ENCODE measurements at regions not wholly inside any gene's neighbourhood (a gene's known extent, or its start where the extent isn't known, plus 50 kb on each side); places are given as distances from the start of the nearest gene placed in this dataset.
"Not testable (repeated sequence)": the region's sequence is repeated elsewhere in the genome, so short reads cannot be mapped to it uniquely, and the experiment has no call there.

GRCh38 chr10:109308971-109309370 lies 614.3 kb downstream of the XPNPEP1 start:
- CTCF ChIA-PET, result interaction anchor here (0.7 kb wide), 1 partner anchor 15 kb away, joined by 3 read pairs; no protein-coding TSS in a partner anchor
- no peaks in the 10 kb centered on the region for H3K27me3 Mint-ChIP-seq (ENCODE audit: insufficient read depth, unreplicated experiment)
- H3K9me3 Mint-ChIP-seq (ENCODE audit: unreplicated experiment), result no peaks in the 10 kb centered on the region
- no peak for DNase-seq (ENCODE audit: unreplicated experiment)
- no peaks in the 10 kb centered on the region for H3K36me3 Mint-ChIP-seq (ENCODE audit: insufficient read depth, unreplicated experiment)
- intact Hi-C loops (cut with micrococcal nuclease), result no loop called here
- BruUV-seq (replicated peaks), result no TSS peak
- no peak overlapping the region for H3K27ac Mint-ChIP-seq (ENCODE audit: low read depth, unreplicated experiment)
- no peaks in the 10 kb centered on the region for H3K4me1 Mint-ChIP-seq (ENCODE audit: insufficient read depth, unreplicated experiment)
- no peak for TF ChIP-seq CTCF (IDR thresholded peaks at IDR 0.05; ENCODE audit: unreplicated experiment)
- POLR2A ChIA-PET, result no interaction called here
- H3K4me3 Mint-ChIP-seq (ENCODE audit: unreplicated experiment), result no peak overlapping the region

GRCh38 chr10:109307102-109307501 lies 616.2 kb downstream of the XPNPEP1 start:
- H3K4me3 Mint-ChIP-seq (ENCODE audit: unreplicated experiment); H3K36me3 Mint-ChIP-seq (ENCODE audit: insufficient read depth, unreplicated experiment); H3K4me1 Mint-ChIP-seq (ENCODE audit: insufficient read depth, unreplicated experiment); H3K27ac Mint-ChIP-seq (ENCODE audit: low read depth, unreplicated experiment); intact Hi-C loops (cut with micrococcal nuclease); POLR2A ChIA-PET; H3K27me3 Mint-ChIP-seq (ENCODE audit: insufficient read depth, unreplicated experiment); H3K9me3 Mint-ChIP-seq (ENCODE audit: unreplicated experiment); DNase-seq (ENCODE audit: unreplicated experiment); BruUV-seq (replicated peaks): not testable (repeated sequence)
- CTCF ChIA-PET, result interaction anchor here (0.6 kb wide), 2 partner anchors 241 to 782 kb away, joined by 3 read pairs; no protein-coding TSS in a partner anchor

- no peak overlapping the region for H3K27ac Mint-ChIP-seq (ENCODE audit: low read depth, unreplicated experiment)
- no peaks in the 10 kb centered on the region for H3K27me3 Mint-ChIP-seq (ENCODE audit: insufficient read depth, unreplicated experiment)
- no peaks in the 10 kb centered on the region for H3K36me3 Mint-ChIP-seq (ENCODE audit: insufficient read depth, unreplicated experiment)
- DNase-seq (ENCODE audit: unreplicated experiment), result no peak
- no peaks in the 10 kb centered on the region for H3K9me3 Mint-ChIP-seq (ENCODE audit: unreplicated experiment)
- H3K4me3 Mint-ChIP-seq (ENCODE audit: unreplicated experiment), result no peak overlapping the region
- no TSS peak for BruUV-seq (replicated peaks)
- intact Hi-C loops (cut with micrococcal nuclease), result no loop called here
- H3K4me1 Mint-ChIP-seq (ENCODE audit: insufficient read depth, unreplicated experiment), result no peaks in the 10 kb centered on the region
- POLR2A ChIA-PET, result no interaction called here
- CTCF ChIA-PET, result interaction anchor here (0.6 kb wide), 1 partner anchor 782 kb away, joined by 3 read pairs; no protein-coding TSS in a partner anchor
- TF ChIP-seq CTCF (IDR thresholded peaks at IDR 0.05; ENCODE audit: unreplicated experiment), result no peak
These were observed 616.6 kb downstream of the XPNPEP1 start for GRCh38 chr10:109306698-109307097.

GRCh38 chr10:109287858-109288257 lies 635.5 kb downstream of the XPNPEP1 start:
- H3K27ac Mint-ChIP-seq (ENCODE audit: low read depth, unreplicated experiment), result no peak overlapping the region
- intact Hi-C loops (cut with micrococcal nuclease), result no loop called here
- CTCF ChIA-PET, result no interaction called here
- H3K4me3 Mint-ChIP-seq (ENCODE audit: unreplicated experiment), result no peak overlapping the region
- POLR2A ChIA-PET, result no interaction called here
- H3K36me3 Mint-ChIP-seq (ENCODE audit: insufficient read depth, unreplicated experiment), result no peaks in the 10 kb centered on the region
- no peak for TF ChIP-seq CTCF (IDR thresholded peaks at IDR 0.05; ENCODE audit: unreplicated experiment)
- H3K4me1 Mint-ChIP-seq (ENCODE audit: insufficient read depth, unreplicated experiment), result peaks cover 16% of the 10 kb centered on the region
- H3K27me3 Mint-ChIP-seq (ENCODE audit: insufficient read depth, unreplicated experiment), result no peaks in the 10 kb centered on the region
- DNase-seq (ENCODE audit: unreplicated experiment), result no peak
- BruUV-seq (replicated peaks), result no TSS peak
- no peaks in the 10 kb centered on the region for H3K9me3 Mint-ChIP-seq (ENCODE audit: unreplicated experiment)

- no peaks in the 10 kb centered on the region for H3K36me3 Mint-ChIP-seq (ENCODE audit: insufficient read depth, unreplicated experiment)
- ChIA-PET CTCF (no interaction called here), POLR2A (no interaction called here)
- DNase-seq (ENCODE audit: unreplicated experiment), result no peak
- no peaks in the 10 kb centered on the region for H3K9me3 Mint-ChIP-seq (ENCODE audit: unreplicated experiment)
- no peak overlapping the region for H3K4me3 Mint-ChIP-seq (ENCODE audit: unreplicated experiment)
- no peak overlapping the region for H3K27ac Mint-ChIP-seq (ENCODE audit: low read depth, unreplicated experiment)
- no peaks in the 10 kb centered on the region for H3K27me3 Mint-ChIP-seq (ENCODE audit: insufficient read depth, unreplicated experiment)
- BruUV-seq (replicated peaks), result no TSS peak
- TF ChIP-seq CTCF (IDR thresholded peaks at IDR 0.05; ENCODE audit: unreplicated experiment), result no peak
- H3K4me1 Mint-ChIP-seq (ENCODE audit: insufficient read depth, unreplicated experiment), result peaks cover 13% of the 10 kb centered on the region
- intact Hi-C loops (cut with micrococcal nuclease), result no loop called here
These were observed 640.8 kb downstream of the XPNPEP1 start for GRCh38 chr10:109282510-109282909.

All from MCF 10A (cell line).